Transverse colon (tissue), 4 donors: ENCODE measurements at regions not wholly inside any gene's neighbourhood (a gene's known extent, or its start where the extent isn't known, plus 50 kb on each side); places are given as distances from the start of the nearest gene placed in this dataset.
"Not testable (repeated sequence)": the region's sequence is repeated elsewhere in the genome, so short reads cannot be mapped to it uniquely, and the experiment has no call there.

ENCODE experiments used
- DNase-seq: peaks from one replicate; pipeline ENCODE4 v3.0.0-alpha.2; 2019
- H3K27ac ChIP-seq, 4 donors: fragments of 200-600 bp; sonication (generic); 2 replicates each; pipeline ENCODE4 v1.5.1; 2016 to 2018; ENCODE audit warnings: inconsistent platforms in 4 of 4
- H3K27me3 ChIP-seq: fragments of 200-600 bp; sonication (generic); 2 replicates; pipeline ENCODE4 v1.5.1; 2017; ENCODE audit warnings: inconsistent platforms
- H3K36me3 ChIP-seq, 4 donors: fragments of 200-600 bp; sonication (generic); 2 replicates each; pipeline ENCODE4 v1.5.1; 2017 to 2019; ENCODE audit warnings: inconsistent platforms in 4 of 4
- H3K4me1 ChIP-seq, 4 donors: fragments of 200-600 bp; sonication (generic); 2 replicates each; pipeline ENCODE4 v1.5.1; 2017 to 2020; ENCODE audit warnings: inconsistent platforms in 4 of 4
- H3K4me3 ChIP-seq, 4 donors: fragments of 200-600 bp; sonication (generic); 1 replicate in 1 of 4; 2 replicates in 3 of 4; pipeline versions ENCODE4 v1.5.1 to v1.6.1; 2017 to 2019; ENCODE audit warnings: inconsistent platforms in 4 of 4
- H3K9me3 ChIP-seq, 2 donors: fragments of 200-600 bp; sonication (generic); 2 replicates each; pipeline ENCODE4 v1.5.1; 2017 to 2019; ENCODE audit warnings: inconsistent platforms in 2 of 2
- EP300 ChIP-seq: sonication (generic); formaldehyde crosslinking; IDR thresholded peaks from one replicate; pipeline ENCODE4 v1.6.1; 2017; ENCODE audit warnings: antibody characterized with exemption, low read depth
- POLR2A ChIP-seq: fragments of 450-650 bp; IDR thresholded peaks from one replicate; pipeline ENCODE4 v1.6.1; 2016; ENCODE audit warnings: antibody characterized with exemption, mild to moderate bottlenecking, moderate library complexity
- POLR2AphosphoS5 ChIP-seq, 3 donors: sonication (generic); formaldehyde crosslinking; IDR thresholded peaks; one replicate each; pipeline ENCODE4 v1.6.1; 2016; ENCODE audit warnings: antibody characterized with exemption in 3 of 3
- WGBS, 2 donors: methylation state at CpG; one replicate each; pipeline ENCODE4 v1.1.5; 2018; ENCODE audit warnings: low coverage in 1 of 2; 5-methylcytosine and 5-hydroxymethylcytosine counted together
- in situ Hi-C, 4 donors: fragments of 200-750 bp; cut with MboI; loops; one replicate each; pipeline versions ENCODE4 v1.15.0 to v1.15.1; 2017; ENCODE audit warnings: low sequenced_read_pairs in 3 of 4, low pct_ligation_motif_present in 1 of 4, low pct_unique_long_range_greater_than_20kb in 1 of 4
- intact Hi-C: fragments of 100-400 bp; cut with DNase I; formaldehyde crosslinking; loops from one replicate; pipeline ENCODE4 v1.15.1; 2023; ENCODE audit warnings: low total_unique reads
- TF ChIP-seq, protein P1 (sequence below), 5 experiments: fragments of 200-600 bp in 3 of 5; fragments of 450-650 bp in 2 of 5; sonication (generic) in 3 of 5; IDR thresholded peaks; 1 replicate in 2 of 5; 2 replicates in 3 of 5; pipeline ENCODE4 v1.5.1; 2016 to 2017; ENCODE audit warnings: antibody characterized with exemption in 5 of 5, inconsistent platforms in 3 of 5, mild to moderate bottlenecking in 2 of 5, moderate library complexity in 1 of 5

DNA sequence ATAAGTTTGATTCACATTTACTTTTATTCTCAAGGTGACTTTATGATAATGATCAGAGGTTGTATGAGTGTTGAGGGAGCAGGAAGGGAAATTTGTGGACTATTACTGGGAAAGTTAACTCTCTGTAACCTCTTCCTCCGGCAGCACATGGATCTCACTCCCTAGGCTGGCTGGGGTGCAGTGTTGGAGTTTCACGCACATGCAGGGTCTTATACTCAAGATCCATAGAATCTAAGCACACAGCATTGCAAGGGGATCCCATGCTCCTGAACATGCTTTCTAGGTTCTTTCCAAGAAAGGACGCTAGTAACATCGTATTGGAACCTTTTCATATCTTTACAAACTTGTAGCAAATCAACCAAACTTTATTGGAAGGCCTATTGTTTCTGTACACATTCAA is 757.6 kb upstream of the TPTE start:
- H3K9me3 ChIP-seq = peaks cover 38 to 42% of the 10 kb centered on the region in 2 donors
- in situ Hi-C loops (no loop called here), intact Hi-C loops (no loop called here)
- 67% methylated on average over 4 of the region's 4 CpGs for WGBS, 2 donors
- no peak overlapping the region for H3K27ac ChIP-seq
- TF ChIP-seq, protein P1, sequence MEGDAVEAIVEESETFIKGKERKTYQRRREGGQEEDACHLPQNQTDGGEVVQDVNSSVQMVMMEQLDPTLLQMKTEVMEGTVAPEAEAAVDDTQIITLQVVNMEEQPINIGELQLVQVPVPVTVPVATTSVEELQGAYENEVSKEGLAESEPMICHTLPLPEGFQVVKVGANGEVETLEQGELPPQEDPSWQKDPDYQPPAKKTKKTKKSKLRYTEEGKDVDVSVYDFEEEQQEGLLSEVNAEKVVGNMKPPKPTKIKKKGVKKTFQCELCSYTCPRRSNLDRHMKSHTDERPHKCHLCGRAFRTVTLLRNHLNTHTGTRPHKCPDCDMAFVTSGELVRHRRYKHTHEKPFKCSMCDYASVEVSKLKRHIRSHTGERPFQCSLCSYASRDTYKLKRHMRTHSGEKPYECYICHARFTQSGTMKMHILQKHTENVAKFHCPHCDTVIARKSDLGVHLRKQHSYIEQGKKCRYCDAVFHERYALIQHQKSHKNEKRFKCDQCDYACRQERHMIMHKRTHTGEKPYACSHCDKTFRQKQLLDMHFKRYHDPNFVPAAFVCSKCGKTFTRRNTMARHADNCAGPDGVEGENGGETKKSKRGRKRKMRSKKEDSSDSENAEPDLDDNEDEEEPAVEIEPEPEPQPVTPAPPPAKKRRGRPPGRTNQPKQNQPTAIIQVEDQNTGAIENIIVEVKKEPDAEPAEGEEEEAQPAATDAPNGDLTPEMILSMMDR (IDR thresholded peaks at IDR 0.05) = no peak
- TF ChIP-seq POLR2AphosphoS5 (IDR thresholded peaks at IDR 0.05) = no peak
- TF ChIP-seq EP300 = no peak
- no peak for TF ChIP-seq POLR2A
- no peaks in the 10 kb centered on the region for H3K27me3 ChIP-seq
- DNase-seq = no peak
- H3K4me3 ChIP-seq = no peak overlapping the region
- no peaks in the 10 kb centered on the region for H3K4me1 ChIP-seq
- no peaks in the 10 kb centered on the region for H3K36me3 ChIP-seq

DNA sequence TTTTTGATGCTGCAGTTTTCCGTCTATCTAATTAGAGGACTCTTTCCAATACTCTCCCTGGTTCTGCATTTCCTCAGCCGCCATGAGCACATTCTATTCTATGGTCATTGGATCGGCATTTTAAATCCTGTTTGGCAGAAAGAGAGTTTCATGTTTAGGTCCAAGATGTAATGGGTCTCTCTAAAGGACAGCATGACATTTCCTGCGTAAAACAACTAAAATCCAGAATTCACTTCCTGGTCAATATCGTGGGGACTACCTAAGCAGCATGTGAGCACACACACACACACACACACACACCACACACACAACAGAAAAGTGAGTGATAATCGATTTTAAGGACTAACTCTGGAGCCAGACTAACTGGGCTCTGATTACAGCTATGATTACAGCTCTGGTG is 757.1 kb upstream of the TPTE start:
- 75 to 79% methylated on average over 6 of the region's 6 CpGs for whole genome bisulfite sequencing, 2 donors
- intact Hi-C loops, DNase-seq, H3K36me3 ChIP-seq, H3K4me1 ChIP-seq, H3K27ac ChIP-seq, H3K27me3 ChIP-seq, H3K4me3 ChIP-seq, in situ Hi-C loops: not testable (repeated sequence)
- peaks cover 37 to 38% of the 10 kb centered on the region in 2 donors for H3K9me3 ChIP-seq

DNA sequence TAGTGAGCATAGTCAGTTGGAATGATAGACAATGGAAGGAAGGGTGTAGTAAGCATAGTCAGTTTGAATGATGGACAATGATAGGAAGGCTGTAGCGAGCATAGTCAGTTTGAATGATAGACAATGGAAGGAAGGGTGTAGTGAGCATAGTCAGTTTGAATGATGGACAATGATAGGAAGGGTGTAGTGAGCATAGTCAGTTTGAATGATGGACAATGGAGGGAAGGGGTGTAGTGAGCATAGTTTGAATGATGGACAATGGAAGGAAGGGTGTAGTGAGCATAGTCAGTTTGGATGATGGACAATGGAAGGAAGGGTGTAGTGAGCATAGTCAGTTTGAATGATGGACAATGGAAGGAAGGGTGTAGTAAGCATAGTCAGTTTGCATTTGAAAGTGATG is 755.8 kb upstream of the TPTE start:
- peaks cover 36 to 37% of the 10 kb centered on the region in 2 donors for H3K9me3 ChIP-seq
- H3K27ac ChIP-seq, intact Hi-C loops, H3K4me1 ChIP-seq, H3K27me3 ChIP-seq, in situ Hi-C loops, H3K36me3 ChIP-seq, H3K4me3 ChIP-seq, DNase-seq: not testable (repeated sequence)
- 39 to 40% methylated on average over 1 of the region's 1 CpG for WGBS, 2 donors

DNA sequence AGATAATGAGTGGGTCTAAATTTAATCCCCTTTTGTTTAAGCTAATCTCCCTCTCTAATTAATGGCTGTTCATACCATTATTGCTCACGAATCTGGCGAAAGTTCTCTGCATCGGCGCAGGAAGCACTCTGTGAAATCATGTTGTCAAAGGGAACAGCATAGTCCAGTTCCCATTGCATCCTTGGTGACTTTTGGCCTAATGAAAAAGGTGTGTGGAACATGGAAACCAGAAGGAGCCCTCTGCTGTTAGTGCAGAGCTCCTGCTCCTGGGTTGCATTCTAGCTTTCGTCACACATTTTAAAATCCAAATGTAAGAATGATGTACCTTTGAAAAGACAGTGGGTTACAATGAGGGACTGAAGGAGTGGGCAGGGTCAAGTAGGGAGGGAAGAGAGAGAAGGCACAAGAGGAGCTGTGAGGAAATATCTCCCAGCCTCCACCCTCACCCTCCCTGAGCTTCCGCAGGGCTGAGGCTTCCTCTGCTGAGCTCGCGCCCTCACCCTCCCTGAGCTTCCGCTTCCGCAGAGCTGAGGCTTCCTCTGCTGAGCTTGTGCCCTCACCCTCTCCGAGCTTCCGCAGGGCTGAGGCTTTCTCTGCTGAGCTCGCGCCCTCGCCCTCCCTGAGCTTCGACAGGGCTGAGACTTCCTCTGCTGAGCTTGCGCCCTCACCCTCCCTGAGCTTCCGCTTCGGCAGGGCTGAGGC is 754.3 kb upstream of the TPTE start:
- H3K27ac ChIP-seq, H3K36me3 ChIP-seq, H3K4me3 ChIP-seq, intact Hi-C loops, in situ Hi-C loops, H3K27me3 ChIP-seq, DNase-seq, H3K4me1 ChIP-seq: not testable (repeated sequence)
- peaks cover 30 to 35% of the 10 kb centered on the region in 2 donors for H3K9me3 ChIP-seq
- 81 to 82% methylated on average over 19 of the region's 19 CpGs for WGBS, 2 donors

DNA sequence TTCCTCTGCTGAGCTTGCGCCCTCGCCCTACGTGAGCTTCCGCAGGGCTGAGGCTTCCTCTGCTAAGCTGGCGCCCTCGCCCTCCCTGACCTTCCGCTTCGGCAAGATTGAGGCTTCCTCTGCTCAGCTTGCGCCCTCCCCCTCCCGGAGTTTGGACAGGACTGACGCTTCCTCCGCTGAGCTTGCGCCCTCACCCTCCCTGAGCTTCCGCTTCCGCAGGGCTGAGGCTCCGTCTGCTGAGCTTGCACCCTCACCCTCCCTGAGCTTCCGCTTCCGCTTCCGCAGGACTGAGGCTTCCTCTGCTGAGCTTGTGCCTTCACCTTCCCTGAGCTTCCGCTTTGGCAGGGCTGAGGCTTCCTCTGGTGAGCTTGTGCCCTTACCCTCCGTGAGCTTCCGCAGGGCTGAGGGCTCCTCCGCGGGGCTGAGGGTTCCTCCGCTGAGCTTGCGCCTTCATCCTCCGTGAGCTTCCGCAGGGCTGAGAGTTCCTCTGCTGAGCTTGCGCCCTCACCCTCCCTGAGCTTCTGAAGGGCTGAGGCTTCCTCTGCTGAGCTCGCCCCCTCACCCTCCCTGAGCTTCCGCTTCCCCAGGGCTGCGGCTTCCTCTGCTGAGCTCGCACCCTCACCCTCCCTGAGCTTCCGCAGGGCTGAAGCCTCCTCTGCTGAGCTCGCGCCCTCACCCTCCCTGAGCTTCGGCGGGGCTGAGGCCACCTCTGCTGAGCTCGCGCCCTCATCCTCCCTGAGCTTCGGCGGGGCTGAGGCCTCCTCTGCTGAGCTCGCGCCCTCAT is 753.6 kb upstream of the TPTE start:
- no peak for DNase-seq
- Histone ChIP-seq H3K27ac (no peak overlapping the region), H3K36me3 (no peaks in the 10 kb centered on the region), H3K4me3 (no peak overlapping the region), H3K27me3 (no peaks in the 10 kb centered on the region), H3K9me3 (peaks cover 30 to 39% of the 10 kb centered on the region in 2 donors), H3K4me1 (no peaks in the 10 kb centered on the region)
- TF ChIP-seq, protein P1 (IDR thresholded peaks at IDR 0.05) = no peak
- TF ChIP-seq EP300 (no peak), POLR2AphosphoS5 (IDR thresholded peaks at IDR 0.05) (no peak), POLR2A (no peak)
- 80 to 84% methylated on average over 44 of the region's 44 CpGs for WGBS, 2 donors
- in situ Hi-C loops (no loop called here), intact Hi-C loops (no loop called here)

DNA sequence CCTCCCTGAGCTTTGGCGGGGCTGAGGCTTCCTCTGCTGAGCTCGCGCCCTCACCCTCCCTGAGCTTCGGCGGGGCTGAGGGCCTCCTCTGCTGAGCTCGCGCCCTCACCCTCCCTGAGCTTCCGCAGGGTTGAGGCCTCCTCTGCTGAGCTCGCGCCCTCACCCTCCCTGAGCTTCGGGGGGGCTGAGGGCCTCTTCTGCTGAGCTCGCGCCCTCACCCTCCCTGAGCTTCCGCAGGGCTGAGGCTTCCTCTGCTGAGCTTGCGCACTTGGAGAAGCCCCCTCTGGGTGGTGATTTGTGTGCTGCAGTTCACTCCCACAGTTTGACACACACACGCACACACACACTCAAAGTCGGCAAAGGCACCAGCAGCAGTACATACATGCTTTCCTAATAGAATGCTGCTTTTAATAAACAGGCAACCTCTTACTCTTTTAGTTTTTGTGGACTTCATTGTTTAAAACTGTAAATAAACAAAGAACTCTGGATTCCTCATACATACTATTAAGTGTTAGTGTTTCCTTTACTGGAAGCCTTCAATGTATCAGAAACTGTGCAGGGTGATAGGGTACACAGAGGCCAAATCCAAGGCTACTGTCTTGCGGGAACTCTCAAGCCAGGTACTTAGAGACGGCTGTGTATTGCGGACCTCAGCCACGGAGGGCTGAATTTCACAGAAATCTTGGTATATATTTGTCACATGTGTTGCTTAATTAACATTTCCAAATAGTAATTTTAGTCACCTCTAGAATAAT is 752.8 kb upstream of the TPTE start:
- 87 to 88% methylated on average over 21 of the region's 21 CpGs for WGBS, 2 donors

DNA sequence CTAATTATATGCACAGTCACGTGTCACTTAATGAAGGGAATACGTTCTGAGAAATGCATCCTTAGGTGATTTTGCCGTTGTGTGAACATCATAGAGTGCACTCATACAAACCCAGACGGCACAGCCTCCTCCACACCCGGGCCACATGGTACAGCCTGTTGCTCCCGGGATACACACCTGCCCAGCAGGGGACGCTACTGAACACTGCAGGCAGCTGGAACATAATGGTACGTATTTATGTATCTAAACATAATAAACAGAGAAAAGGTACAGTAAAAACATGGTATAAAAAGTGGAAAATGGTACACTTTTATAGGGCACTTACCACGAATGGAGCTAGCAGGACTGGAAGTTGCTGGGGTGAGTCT is 752.3 kb upstream of the TPTE start:
- H3K9me3 ChIP-seq = peaks cover 18 to 26% of the 10 kb centered on the region in 2 donors
- H3K27me3 ChIP-seq, in situ Hi-C loops, DNase-seq, H3K36me3 ChIP-seq, intact Hi-C loops, H3K4me1 ChIP-seq, H3K27ac ChIP-seq, H3K4me3 ChIP-seq: not testable (repeated sequence)
- WGBS, 2 donors = 81% methylated on average over 9 of the region's 9 CpGs

More for the DNA sequence above, 752.8 kb upstream of the TPTE start:
- H3K4me3 ChIP-seq, in situ Hi-C loops, H3K36me3 ChIP-seq, H3K27ac ChIP-seq, intact Hi-C loops, H3K4me1 ChIP-seq, DNase-seq, H3K27me3 ChIP-seq: not testable (repeated sequence)
- peaks cover 23 to 31% of the 10 kb centered on the region in 2 donors for H3K9me3 ChIP-seq
